ENCODE measurements at regions not wholly inside any gene's neighbourhood (a gene's known extent, or its start where the extent isn't known, plus 50 kb on each side); places are given as distances from the start of the nearest gene placed in this dataset.

GRCh38 chr6:170134031-170134470, 156.8 kb downstream of the DLL1 start:
- TF ChIP-seq CTCF (conservative IDR thresholded peaks at IDR 0.05; ENCODE audit: low read depth, low read length), result no peak
- H3K4me3 ChIP-seq (ENCODE audit: low read length), result no peak overlapping the region
- DNase-seq (ENCODE audit: low read depth), result peak; percentile 46

GRCh38 chr6:170132561-170132991, 158.3 kb downstream of the DLL1 start:
- TF ChIP-seq CTCF (conservative IDR thresholded peaks at IDR 0.05; ENCODE audit: low read depth, low read length), result no peak
- H3K4me3 ChIP-seq (ENCODE audit: low read length), result no peak overlapping the region
- no peak for DNase-seq (ENCODE audit: low read depth)

- TF ChIP-seq CTCF (conservative IDR thresholded peaks at IDR 0.05; ENCODE audit: low read depth, low read length), result no peak
- no peak for DNase-seq (ENCODE audit: low read depth)
- no peak overlapping the region for H3K4me3 ChIP-seq (ENCODE audit: low read length)
Measured at GRCh38 chr6:170132011-170132521, 158.8 kb downstream of the DLL1 start.

- H3K4me3 ChIP-seq (ENCODE audit: low read length), result no peak overlapping the region
- no peak for DNase-seq (ENCODE audit: low read depth)
- no peak for TF ChIP-seq CTCF (conservative IDR thresholded peaks at IDR 0.05; ENCODE audit: low read depth, low read length)
Measured at GRCh38 chr6:170131351-170131750, 159.5 kb downstream of the DLL1 start.

- no peak for DNase-seq (ENCODE audit: low read depth)
- no peak overlapping the region for H3K4me3 ChIP-seq (ENCODE audit: low read length)
- TF ChIP-seq CTCF (conservative IDR thresholded peaks at IDR 0.05; ENCODE audit: low read depth, low read length), result no peak
Measured at GRCh38 chr6:170130771-170131241, 160.1 kb downstream of the DLL1 start.

- no peak for TF ChIP-seq CTCF (conservative IDR thresholded peaks at IDR 0.05; ENCODE audit: low read depth, low read length)
- no peak overlapping the region for H3K4me3 ChIP-seq (ENCODE audit: low read length)
- DNase-seq (ENCODE audit: low read depth), result no peak
Measured at GRCh38 chr6:170130201-170130621, 160.7 kb downstream of the DLL1 start.

- DNase-seq (ENCODE audit: low read depth), result no peak
- no peak overlapping the region for H3K4me3 ChIP-seq (ENCODE audit: low read length)
- TF ChIP-seq CTCF (conservative IDR thresholded peaks at IDR 0.05; ENCODE audit: low read depth, low read length), result no peak
Measured at GRCh38 chr6:170129691-170130171, 161.1 kb downstream of the DLL1 start.

Data from retinal pigment epithelial cell (primary cell).